ENCODE measurements at regions not wholly inside any gene's neighbourhood (a gene's known extent, or its start where the extent isn't known, plus 50 kb on each side); places are given as distances from the start of the nearest gene placed in this dataset.

GRCh38 chr2:39498786-39499185, 61.7 kb upstream of the MAP4K3 start:
- TF ChIP-seq EZH2 (IDR thresholded peaks at IDR 0.05; ENCODE audit: low read depth) (no peak), CTCF (conservative IDR thresholded peaks at IDR 0.05) (no peak)
- no TSS peak for BruUV-seq (replicated peaks)
- H3K9me3 ChIP-seq (ENCODE audit: insufficient read depth, low read depth), result no peaks in the 10 kb centered on the region
- H4K20me1 ChIP-seq (ENCODE audit: insufficient read depth), result no peaks in the 10 kb centered on the region
- H3K9me2 ChIP-seq (ENCODE audit: insufficient read depth), result no peaks in the 10 kb centered on the region
- no peaks in the 10 kb centered on the region for H3K79me2 ChIP-seq (ENCODE audit: low read depth)
- no peak overlapping the region for H3K4me2 ChIP-seq
- H2AFZ ChIP-seq, result no peak overlapping the region
- 0 out of 2 replicates have a peak, but pooled peaks cover under 1% of the 10 kb centered on the region for H3K4me1 ChIP-seq (replicated peaks; ENCODE audit: insufficient read depth)
- intact Hi-C loops (cut with micrococcal nuclease; ENCODE audit: unreplicated experiment), result no loop called here
- CTCF ChIA-PET, result no interaction called here
- no peaks in the 10 kb centered on the region for H3K27me3 ChIP-seq (ENCODE audit: insufficient read depth, low read depth)
- no peak for DNase-seq
- no peak overlapping the region for H3K4me3 ChIP-seq
- POLR2A ChIA-PET (ENCODE audit: unreplicated experiment), result no interaction called here
- no peak overlapping the region for H3K27ac ChIP-seq
- no peaks in the 10 kb centered on the region for H3F3A ChIP-seq (ENCODE audit: insufficient read depth, low read depth)
- no peaks in the 10 kb centered on the region for H3K36me3 ChIP-seq (ENCODE audit: low read depth)

- TF ChIP-seq CTCF (conservative IDR thresholded peaks at IDR 0.05) (no peak), EZH2 (IDR thresholded peaks at IDR 0.05; ENCODE audit: low read depth) (no peak)
- intact Hi-C loops (cut with micrococcal nuclease; ENCODE audit: unreplicated experiment), result no loop called here
- Histone ChIP-seq H3K4me1 (replicated peaks; ENCODE audit: insufficient read depth) (0 out of 2 replicates have a peak, but pooled peaks cover 2% of the 10 kb centered on the region), H3F3A (ENCODE audit: insufficient read depth, low read depth) (no peaks in the 10 kb centered on the region), H3K27me3 (ENCODE audit: insufficient read depth, low read depth) (no peaks in the 10 kb centered on the region), H3K9me2 (ENCODE audit: insufficient read depth) (no peaks in the 10 kb centered on the region), H3K27ac (no peak overlapping the region), H3K4me3 (no peak overlapping the region), H2AFZ (no peak overlapping the region), H3K9me3 (ENCODE audit: insufficient read depth, low read depth) (no peaks in the 10 kb centered on the region), H3K36me3 (ENCODE audit: low read depth) (no peaks in the 10 kb centered on the region), H3K79me2 (ENCODE audit: low read depth) (no peaks in the 10 kb centered on the region), H4K20me1 (ENCODE audit: insufficient read depth) (no peaks in the 10 kb centered on the region), H3K4me2 (no peak overlapping the region)
- no TSS peak for BruUV-seq (replicated peaks)
- POLR2A ChIA-PET (ENCODE audit: unreplicated experiment), result no interaction called here
- CTCF ChIA-PET, result no interaction called here
- DNase-seq, result no peak
These were observed 62.3 kb upstream of the MAP4K3 start for GRCh38 chr2:39499336-39499735.

GRCh38 chr2:39501412-39501811, 64.3 kb upstream of the MAP4K3 start:
- ChIA-PET POLR2A (ENCODE audit: unreplicated experiment) (no interaction called here), CTCF (no interaction called here)
- Histone ChIP-seq H3K79me2 (ENCODE audit: low read depth) (no peaks in the 10 kb centered on the region), H4K20me1 (ENCODE audit: insufficient read depth) (no peaks in the 10 kb centered on the region), H3K36me3 (ENCODE audit: low read depth) (no peaks in the 10 kb centered on the region), H3K4me1 (replicated peaks; ENCODE audit: insufficient read depth) (0 out of 2 replicates have a peak, but pooled peaks cover 11% of the 10 kb centered on the region), H3K9me2 (ENCODE audit: insufficient read depth) (no peaks in the 10 kb centered on the region), H3F3A (ENCODE audit: insufficient read depth, low read depth) (no peaks in the 10 kb centered on the region), H3K27ac (no peak overlapping the region), H3K4me2 (no peak overlapping the region), H3K9me3 (ENCODE audit: insufficient read depth, low read depth) (no peaks in the 10 kb centered on the region), H2AFZ (no peak overlapping the region), H3K4me3 (no peak overlapping the region), H3K27me3 (ENCODE audit: insufficient read depth, low read depth) (no peaks in the 10 kb centered on the region)
- TF ChIP-seq EZH2 (IDR thresholded peaks at IDR 0.05; ENCODE audit: low read depth), result no peak
- no peak for TF ChIP-seq CTCF (conservative IDR thresholded peaks at IDR 0.05)
- no peak for DNase-seq
- BruUV-seq (replicated peaks), result no TSS peak
- intact Hi-C loops (cut with micrococcal nuclease; ENCODE audit: unreplicated experiment), result no loop called here
